Body of pancreas (tissue), 4 donors: ENCODE measurements at regions not wholly inside any gene's neighbourhood (a gene's known extent, or its start where the extent isn't known, plus 50 kb on each side); places are given as distances from the start of the nearest gene placed in this dataset.
"Not testable (repeated sequence)": the region's sequence is repeated elsewhere in the genome, so short reads cannot be mapped to it uniquely, and the experiment has no call there.

ENCODE experiments used
- ATAC-seq: fragments of 150-250 bp; one replicate; pipeline ENCODE4 v1.9.1; 2016
- DNase-seq, 4 donors: peaks; one replicate each; pipeline ENCODE4 v3.0.0-alpha.2; 2019
- H3K27ac ChIP-seq, 4 donors: fragments of 200-600 bp; sonication (generic); 1 replicate in 3 of 4; 2 replicates in 1 of 4; pipeline versions ENCODE4 v1.5.1 to v1.6.1; 2016 to 2019; ENCODE audit warnings: mild to moderate bottlenecking in 1 of 4, mixed read lengths in 1 of 4, moderate library complexity in 1 of 4
- H3K27me3 ChIP-seq, 2 donors: fragments of 200-600 bp; sonication (generic); one replicate each; pipeline ENCODE4 v1.6.0; 2016; ENCODE audit warnings: mild to moderate bottlenecking in 1 of 2
- H3K36me3 ChIP-seq, 2 donors: fragments of 200-600 bp; sonication (generic); replicated peaks in 1 of 2; 2 replicates each; pipeline ENCODE4 v1.5.1; 2016; ENCODE audit warnings: low read depth in 2 of 2; ENCODE audit not compliant: insufficient read depth in 1 of 2
- H3K4me1 ChIP-seq: fragments of 200-600 bp; sonication (generic); one replicate; pipeline ENCODE4 v1.6.0; 2016
- H3K4me3 ChIP-seq, 2 donors: fragments of 200-600 bp; sonication (generic); 1 replicate in 1 of 2; 2 replicates in 1 of 2; pipeline ENCODE4 v1.5.1; 2016 to 2019
- H3K9me3 ChIP-seq, 3 donors: fragments of 200-600 bp; sonication (generic); 1 replicate in 2 of 3; 2 replicates in 1 of 3; pipeline ENCODE4 v1.5.1; 2016
- CTCF ChIP-seq, 7 experiments: fragments of 450-650 bp in 4 of 7; fragments of 200-600 bp in 3 of 7; sonication (generic) in 3 of 7; IDR thresholded peaks; one replicate each; pipeline ENCODE4 v1.5.1; 2016 to 2019; ENCODE audit warnings: antibody characterized with exemption in 7 of 7
- POLR2A ChIP-seq, 3 donors: fragments of 450-650 bp; IDR thresholded peaks; one replicate each; pipeline ENCODE4 v1.6.1; 2016; ENCODE audit warnings: antibody characterized with exemption in 3 of 3, mild to moderate bottlenecking in 2 of 3
- WGBS, 2 donors: methylation state at CpG; one replicate each; pipeline ENCODE4 v1.1.5; 2017; 5-methylcytosine and 5-hydroxymethylcytosine counted together
- intact Hi-C: fragments of 100-400 bp; cut with DNase I; formaldehyde crosslinking; loops from one replicate; pipeline ENCODE4 v1.15.1; 2023

GRCh38 chr2:125658583-125658982, 997.4 kb upstream of the GYPC start:
- 60 to 65% methylated on average over 4 to 5 of the region's 5 CpGs for WGBS, 2 donors
- H3K27ac ChIP-seq: no peak overlapping the region
- ATAC-seq: no peak

GRCh38 chr2:125660369-125660768, 995.6 kb upstream of the GYPC start:
- H3K27ac ChIP-seq, H3K9me3 ChIP-seq, DNase-seq, H3K4me1 ChIP-seq, H3K27me3 ChIP-seq, intact Hi-C loops, ATAC-seq, H3K36me3 ChIP-seq, H3K4me3 ChIP-seq: not testable (repeated sequence)
- WGBS, 2 donors: 32 to 39% methylated on average over 1 of the region's 1 CpG

More at GRCh38 chr2:125658583-125658982, 997.4 kb upstream of the GYPC start:
- TF ChIP-seq CTCF (IDR thresholded peaks at IDR 0.05) (no peak), POLR2A (IDR thresholded peaks at IDR 0.05) (no peak)
- H3K4me3 ChIP-seq: no peak overlapping the region
- H3K9me3 ChIP-seq: no peaks in the 10 kb centered on the region
- no peaks in the 10 kb centered on the region for H3K36me3 ChIP-seq
- intact Hi-C loops: no loop called here
- no peaks in the 10 kb centered on the region for H3K27me3 ChIP-seq
- H3K4me1 ChIP-seq: no peaks in the 10 kb centered on the region
- DNase-seq: no peak

DNA sequence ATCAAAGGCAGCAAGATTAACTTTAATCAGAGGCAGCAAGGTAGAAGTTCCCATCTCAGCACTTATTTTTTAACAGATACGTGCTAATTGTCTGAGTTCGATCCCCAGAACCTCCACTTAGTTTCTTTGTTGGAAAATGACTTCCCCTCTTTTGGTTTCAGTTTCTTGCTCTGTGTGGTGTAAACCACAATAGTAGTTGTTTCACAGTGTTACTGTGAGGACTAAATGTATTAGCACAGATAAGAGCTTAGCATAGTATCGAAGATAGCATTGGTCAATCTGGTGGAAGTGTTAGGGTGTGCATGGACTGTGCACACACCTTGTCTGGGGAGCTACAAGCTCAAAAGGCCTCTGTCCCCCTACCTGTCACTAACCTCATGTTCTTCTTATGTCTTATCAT, 988.3 kb upstream of the GYPC start:
- no peak overlapping the region for H3K4me3 ChIP-seq
- no peak for TF ChIP-seq CTCF (IDR thresholded peaks at IDR 0.05)
- TF ChIP-seq POLR2A (IDR thresholded peaks at IDR 0.05): no peak
- H3K27ac ChIP-seq: no peak overlapping the region
- no peak for DNase-seq
- WGBS, 2 donors: 56 to 73% methylated on average over 3 of the region's 3 CpGs
- H3K27me3 ChIP-seq: no peaks in the 10 kb centered on the region
- intact Hi-C loops: no loop called here
- no peaks in the 10 kb centered on the region for H3K4me1 ChIP-seq
- H3K9me3 ChIP-seq: no peaks in the 10 kb centered on the region
- H3K36me3 ChIP-seq: no peaks in the 10 kb centered on the region
- ATAC-seq: no peak

DNA sequence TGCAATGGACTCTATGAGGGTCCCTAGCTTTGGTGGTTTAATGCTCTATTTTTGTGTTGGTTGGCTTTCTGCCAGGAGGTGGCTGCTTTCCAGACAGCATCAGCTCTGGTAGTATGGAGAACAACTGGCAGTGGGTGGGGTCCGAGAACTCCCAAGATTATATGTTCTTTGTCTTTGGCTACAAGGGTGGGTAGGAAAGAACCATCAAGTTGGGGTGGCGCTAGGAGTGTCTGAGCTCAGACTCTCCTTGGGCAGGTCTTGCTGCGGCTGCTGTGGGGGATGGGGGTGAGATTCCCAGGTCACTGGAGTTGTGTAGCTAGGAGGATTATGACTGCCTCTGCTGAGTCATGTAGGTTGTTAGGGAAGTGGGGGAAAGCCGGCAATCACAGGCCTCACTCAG, 976.1 kb upstream of the GYPC start:
- DNase-seq: peak in 1 of 4 donors; percentile 7
- Histone ChIP-seq H3K4me1 (no peaks in the 10 kb centered on the region), H3K27ac (no peak overlapping the region), H3K27me3 (no peaks in the 10 kb centered on the region), H3K36me3 (no peaks in the 10 kb centered on the region), H3K4me3 (no peak overlapping the region), H3K9me3 (no peaks in the 10 kb centered on the region)
- TF ChIP-seq POLR2A (IDR thresholded peaks at IDR 0.05) (no peak), CTCF (IDR thresholded peaks at IDR 0.05) (no peak)
- intact Hi-C loops: no loop called here
- 64 to 75% methylated on average over 4 of the region's 4 CpGs for WGBS, 2 donors
- no peak for ATAC-seq

- Histone ChIP-seq H3K4me1 (no peaks in the 10 kb centered on the region), H3K9me3 (no peaks in the 10 kb centered on the region), H3K4me3 (no peak overlapping the region), H3K27ac (no peak overlapping the region), H3K27me3 (no peaks in the 10 kb centered on the region), H3K36me3 (no peaks in the 10 kb centered on the region)
- ATAC-seq (no peak), DNase-seq (no peak)
- TF ChIP-seq CTCF (IDR thresholded peaks at IDR 0.05) (no peak), POLR2A (IDR thresholded peaks at IDR 0.05) (no peak)
- intact Hi-C loops: no loop called here
- 62 to 68% methylated on average over 4 of the region's 4 CpGs for WGBS, 2 donors
These were observed 975.1 kb upstream of the GYPC start for GRCh38 chr2:125680809-125681208.
